A172 (cell line): ENCODE measurements at regions not wholly inside any gene's neighbourhood (a gene's known extent, or its start where the extent isn't known, plus 50 kb on each side); places are given as distances from the start of the nearest gene placed in this dataset.

ENCODE experiments used
- DNase-seq: peaks from one replicate; pipeline ENCODE4 v3.0.0-alpha.2; 2015; ENCODE audit warnings: low spot score

DNA sequence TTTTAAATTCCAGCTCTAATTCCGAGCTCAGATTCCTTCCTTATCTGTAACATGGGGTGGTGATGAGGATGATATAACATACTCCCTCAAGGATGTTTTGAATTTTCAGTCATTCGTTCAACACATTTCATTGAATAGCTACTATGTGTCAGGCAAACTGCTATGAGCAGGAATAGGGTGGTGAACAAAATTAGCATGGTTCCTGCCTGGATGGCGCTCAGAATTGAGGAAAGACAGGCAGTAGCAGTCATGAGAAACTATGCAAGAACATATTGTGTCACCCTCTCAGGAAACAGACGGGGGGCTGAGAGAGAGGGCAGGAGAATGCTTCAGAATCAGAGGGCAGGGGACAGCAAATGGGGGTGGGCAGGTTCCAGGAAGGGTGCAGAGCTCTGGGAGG lies 265.2 kb downstream of the NSG2 start:
- DNase-seq: no peak

DNA sequence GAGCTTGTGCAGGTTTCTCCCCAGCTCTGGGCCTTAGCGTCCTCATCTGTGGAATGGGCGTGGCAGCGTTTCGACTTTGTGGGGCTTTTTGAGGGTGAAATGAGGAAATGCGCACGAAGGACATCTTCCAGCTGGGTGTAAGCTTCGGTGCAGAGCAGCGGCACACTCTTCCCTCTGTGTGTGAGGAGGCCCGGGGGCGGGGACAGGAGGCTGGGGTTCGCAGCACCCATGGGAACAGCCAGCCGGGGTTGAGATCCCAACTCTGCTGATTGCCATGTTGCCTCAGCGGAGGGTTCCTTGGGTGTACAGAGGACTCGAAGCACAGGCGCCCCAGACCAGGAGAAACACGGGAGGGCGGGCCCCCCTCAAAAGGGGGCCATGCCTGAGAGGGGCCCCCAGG lies 265.6 kb downstream of the NSG2 start:
- no peak for DNase-seq

DNA sequence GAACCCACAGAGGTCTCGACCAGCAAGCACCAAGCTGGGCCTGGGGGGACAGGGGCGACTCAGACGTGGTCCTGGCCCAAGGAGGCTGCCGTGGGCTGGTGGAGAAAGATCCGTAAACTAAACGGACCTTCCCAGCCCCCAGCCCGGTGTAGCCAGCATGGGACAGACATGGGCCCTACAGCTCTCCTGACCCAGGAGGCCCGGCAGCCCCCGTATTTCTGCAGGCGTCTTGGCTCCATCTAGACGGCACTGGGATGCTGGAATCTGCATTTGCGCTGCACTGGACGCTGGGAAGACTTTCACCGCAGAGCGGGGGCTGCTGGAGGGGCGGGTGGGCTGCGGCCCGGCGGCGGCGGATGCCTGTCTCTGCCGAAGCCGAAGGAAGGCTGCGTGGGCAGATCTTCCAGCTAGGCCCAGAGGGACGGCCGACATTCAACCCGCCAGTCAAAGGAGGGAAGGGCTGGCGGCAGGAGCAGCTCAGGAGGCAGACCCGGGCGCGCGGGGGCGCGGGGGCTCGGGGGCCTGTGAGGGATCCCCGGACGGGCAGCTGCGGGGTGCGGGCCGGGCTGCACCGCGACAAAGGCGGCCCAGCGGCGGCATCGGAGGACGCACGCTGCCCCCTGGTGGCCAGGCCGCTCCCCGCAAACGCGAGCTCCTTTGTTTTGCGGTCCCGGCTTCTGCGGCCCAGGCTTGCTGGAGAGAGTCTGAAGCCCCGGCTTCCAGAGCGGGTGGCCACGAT lies 266.2 kb downstream of the NSG2 start:
- peak; percentile 44 for DNase-seq

GRCh38 chr5:174312270-174312617 lies 266.7 kb downstream of the NSG2 start:
- DNase-seq: no peak

DNA sequence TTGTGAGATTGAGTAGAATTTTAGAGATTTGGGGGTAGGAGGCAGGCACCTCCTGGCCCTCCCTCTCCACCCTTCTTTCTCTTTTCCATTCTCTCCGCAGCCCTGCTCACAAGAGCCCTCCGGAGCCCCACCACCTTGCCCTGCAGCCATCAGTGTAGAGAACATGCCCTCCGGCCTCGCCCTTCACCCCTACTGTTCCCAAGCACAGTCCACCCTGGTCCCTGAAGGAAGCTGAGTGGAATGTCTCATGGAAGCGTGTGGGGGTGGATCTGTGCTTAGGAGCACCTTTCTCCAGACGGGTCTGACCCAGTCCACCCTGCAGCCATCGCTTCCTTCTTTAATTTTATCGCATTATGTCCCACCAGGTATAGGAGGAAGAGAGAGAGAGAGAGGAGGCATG lies 267.1 kb downstream of the NSG2 start:
- no peak for DNase-seq

DNA sequence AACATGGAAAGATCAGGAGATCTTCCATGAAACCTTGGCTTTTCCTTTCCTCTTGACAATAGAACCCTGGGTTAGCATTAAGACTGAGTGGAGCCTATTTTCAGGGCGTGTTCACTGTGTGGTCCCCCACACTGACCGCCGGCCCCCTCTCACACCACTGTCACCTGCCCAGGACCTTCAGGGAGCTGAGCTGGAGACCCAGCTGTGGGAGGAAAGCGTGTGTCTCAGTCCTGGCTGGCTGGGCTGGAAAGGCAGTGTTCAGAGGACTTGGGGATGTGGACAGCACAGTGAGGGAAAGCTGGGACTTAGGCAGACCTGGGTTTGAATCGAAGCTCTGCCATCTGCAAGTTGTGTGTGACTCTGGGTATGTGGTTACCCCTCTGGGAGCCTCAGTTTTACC lies 268.1 kb downstream of the NSG2 start:
- no peak for DNase-seq

DNA sequence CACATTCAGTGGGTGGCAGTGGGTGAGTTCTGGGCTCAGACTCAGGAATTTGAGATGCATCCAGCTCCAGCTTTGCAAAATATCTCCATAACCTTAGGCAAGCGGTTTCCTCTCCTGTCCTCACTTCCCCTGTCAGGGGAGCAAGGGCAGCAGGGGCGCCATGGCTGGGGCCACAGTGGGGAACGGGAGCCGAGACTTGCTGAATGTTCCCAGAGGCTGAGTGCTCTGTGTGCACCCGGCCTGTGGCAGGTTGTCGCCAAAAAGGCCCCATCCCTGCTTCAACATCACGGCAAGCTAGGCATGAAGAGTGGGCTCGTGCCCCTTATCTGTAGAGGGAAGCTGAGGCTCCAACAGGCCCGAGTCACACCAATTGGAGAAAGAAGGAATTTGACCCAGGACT lies 268.8 kb downstream of the NSG2 start:
- DNase-seq: no peak

DNA sequence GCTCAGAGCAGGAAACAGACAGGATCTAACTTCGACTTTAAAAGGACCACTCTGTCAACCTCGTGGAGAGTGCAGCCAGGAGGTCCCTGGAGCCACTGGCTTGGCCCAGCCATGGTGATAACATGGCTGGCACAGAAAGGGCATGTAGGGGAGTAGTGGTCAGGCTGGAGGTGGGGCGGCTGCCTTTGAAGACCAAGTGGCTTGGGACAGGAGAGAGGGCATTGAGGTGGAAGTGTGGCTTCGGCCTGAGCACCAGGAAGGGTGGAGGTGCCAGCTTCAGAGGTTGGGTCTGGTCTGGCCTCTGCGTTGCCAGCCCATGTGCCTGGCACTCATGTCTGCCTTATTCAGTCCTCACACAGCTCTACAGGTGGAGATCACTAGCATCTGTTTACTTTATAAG lies 270.0 kb downstream of the NSG2 start:
- DNase-seq: no peak

GRCh38 chr5:174315871-174316270 lies 270.4 kb downstream of the NSG2 start:
- DNase-seq: no peak

DNA sequence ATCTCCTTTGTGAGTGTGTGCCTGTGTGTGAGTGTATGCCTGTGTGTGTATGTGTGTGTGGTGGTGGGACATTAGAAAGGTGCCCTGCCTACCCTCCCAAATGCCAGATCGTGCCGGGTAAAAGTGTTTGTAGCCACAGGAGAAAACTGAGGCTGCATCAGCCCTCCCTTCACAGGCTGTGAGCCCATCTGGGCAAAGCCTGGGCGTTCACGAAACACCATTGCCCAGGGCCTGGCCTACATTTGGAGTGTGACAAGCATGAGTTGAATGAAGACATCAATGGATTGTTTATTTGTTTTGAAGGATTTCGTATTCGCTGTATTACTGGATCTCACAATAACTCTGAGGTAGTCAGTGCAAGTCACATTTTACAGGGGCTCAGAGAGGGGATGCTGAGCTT lies 270.8 kb downstream of the NSG2 start:
- no peak for DNase-seq

GRCh38 chr5:174317256-174317894 lies 271.9 kb downstream of the NSG2 start:
- DNase-seq: peak; percentile 69

DNA sequence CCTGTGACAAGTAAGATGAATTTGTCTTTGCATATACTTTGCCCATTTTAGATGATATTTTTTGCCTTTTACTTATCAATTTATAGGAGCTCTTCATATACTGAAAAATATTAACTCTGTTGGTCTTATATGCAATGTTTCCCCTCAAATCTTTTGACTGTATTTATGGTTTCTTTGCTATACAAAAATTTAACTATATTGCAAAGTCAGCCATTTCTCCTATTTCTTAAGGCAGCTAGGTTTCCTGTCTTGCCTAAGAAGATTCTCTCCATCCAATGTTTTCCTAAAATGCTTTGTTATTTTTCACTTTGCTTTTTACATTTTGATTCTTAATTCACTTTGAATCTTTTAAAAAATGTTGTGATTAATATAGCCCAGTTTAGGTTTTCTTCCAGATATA lies 273.1 kb downstream of the NSG2 start:
- no peak for DNase-seq

- DNase-seq: no peak
Observed at GRCh38 chr5:174319551-174319950, 274.0 kb downstream of the NSG2 start.

- no peak for DNase-seq
Observed at GRCh38 chr5:174320051-174320450, 274.5 kb downstream of the NSG2 start.

DNA sequence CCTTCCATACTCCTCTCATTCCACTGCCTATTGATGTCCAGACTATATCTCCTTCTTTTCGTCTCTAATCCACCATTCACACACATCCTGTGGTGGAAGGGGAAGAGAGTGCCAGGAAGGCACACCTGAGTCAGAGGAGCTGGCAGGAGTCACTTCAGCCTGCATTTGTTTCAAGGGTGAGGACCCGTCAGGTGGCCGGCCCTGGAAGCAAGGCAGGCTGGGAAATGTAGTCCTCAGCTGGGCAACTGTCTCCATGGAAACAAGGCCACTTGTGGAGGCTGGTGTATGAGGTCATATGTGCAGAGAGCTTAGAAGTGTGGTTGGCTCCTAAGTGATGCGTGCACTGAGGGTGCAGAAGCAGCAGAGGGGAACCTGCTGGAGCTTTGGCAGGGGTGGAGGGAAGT lies 278.4 kb downstream of the NSG2 start:
- DNase-seq: peak; percentile 92

- no peak for DNase-seq
Observed at GRCh38 chr5:174324680-174325079, 279.2 kb downstream of the NSG2 start.

- no peak for DNase-seq
Observed at GRCh38 chr5:174325431-174325830, 279.9 kb downstream of the NSG2 start.

GRCh38 chr5:174325961-174326360 lies 280.5 kb downstream of the NSG2 start:
- no peak for DNase-seq

GRCh38 chr5:174326372-174326771 lies 280.9 kb downstream of the NSG2 start:
- DNase-seq: no peak

- DNase-seq: peak; percentile 94
Observed at GRCh38 chr5:174327317-174327864, 281.9 kb downstream of the NSG2 start.

GRCh38 chr5:174327896-174328295 lies 282.4 kb downstream of the NSG2 start:
- no peak for DNase-seq

DNA sequence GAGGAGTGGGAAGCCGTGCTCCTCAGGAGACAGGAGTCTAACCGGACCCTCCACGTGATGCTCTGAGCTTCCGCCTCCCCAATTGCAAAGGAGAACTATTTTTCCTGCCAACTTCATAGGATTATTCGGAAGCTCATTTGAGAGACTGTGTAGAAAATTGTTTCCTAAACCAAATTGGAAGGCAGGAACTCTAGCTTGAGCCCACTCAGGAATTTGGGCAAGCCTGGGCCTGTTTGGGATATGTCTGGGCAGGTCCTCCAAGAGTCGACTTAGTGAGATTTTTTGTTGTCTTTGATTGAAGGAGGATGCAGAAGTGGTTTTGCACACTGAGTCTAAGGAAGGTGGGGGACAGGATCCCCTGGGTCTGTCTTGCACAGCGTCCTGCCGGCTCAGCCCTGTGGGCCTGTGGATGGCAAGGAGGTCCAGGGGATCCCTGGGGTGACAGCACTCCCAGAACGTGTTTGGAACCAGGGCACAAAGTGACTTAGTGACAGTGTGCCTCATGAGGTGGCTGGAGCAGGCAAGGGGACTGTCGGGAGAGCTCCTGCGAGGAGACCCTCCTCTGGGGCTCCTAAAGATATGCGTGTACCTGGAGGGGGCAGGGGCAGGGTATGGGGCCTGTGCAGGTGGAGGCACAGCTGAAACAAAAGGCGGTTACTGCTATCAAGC lies 283.3 kb downstream of the NSG2 start:
- no peak for DNase-seq

DNA sequence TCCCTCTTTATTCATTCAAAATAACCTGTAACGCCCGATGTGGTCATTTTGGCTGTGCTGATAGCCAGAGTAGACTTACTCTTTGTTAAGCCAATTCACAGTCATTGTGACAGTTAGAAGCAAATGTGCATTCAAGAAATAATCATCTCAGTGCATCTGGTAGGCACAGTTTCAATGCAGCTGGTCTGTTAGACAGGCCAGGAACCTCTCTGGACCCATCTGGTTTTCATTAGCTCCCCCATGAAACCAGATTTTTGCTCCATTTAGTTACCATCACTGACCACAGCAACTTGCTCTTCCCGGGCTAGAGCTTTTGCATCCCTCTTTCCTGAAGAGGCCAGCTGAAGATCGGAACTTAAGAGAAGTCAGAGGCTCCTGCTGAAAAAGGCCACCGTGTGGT lies 284.2 kb downstream of the NSG2 start:
- DNase-seq: no peak
